ENCODE measurements at regions not wholly inside any gene's neighbourhood (a gene's known extent, or its start where the extent isn't known, plus 50 kb on each side); places are given as distances from the start of the nearest gene placed in this dataset.

- TF ChIP-seq BACH1 (IDR thresholded peaks at IDR 0.05; ENCODE audit: borderline replicate concordance) (no peak), JUND (IDR thresholded peaks at IDR 0.05; ENCODE audit: low read depth, low read length) (no peak), POLR2A (IDR thresholded peaks at IDR 0.05; ENCODE audit: low read depth, low read length) (no peak), ETV6 (conservative IDR thresholded peaks at IDR 0.05 in 1 of 2, IDR thresholded peaks at IDR 0.05 in 1 of 2; ENCODE audit: borderline replicate concordance in 1 of 2, low read depth in 1 of 2) (no peak), EP300 (IDR thresholded peaks at IDR 0.05; ENCODE audit: borderline replicate concordance in 1 of 2, control insufficient read depth in 1 of 2, low read depth in 2 of 2, low read length in 2 of 2) (no peak), BRCA1 (IDR thresholded peaks at IDR 0.05; ENCODE audit: low read depth, low read length) (no peak), KDM1A (IDR thresholded peaks at IDR 0.05; ENCODE audit: borderline replicate concordance) (no peak)
These were observed 537.9 kb upstream of the JARID2 start for GRCh38 chr6:14707971-14708465.

All from GM12878 (cell line).